ENCODE measurements at regions not wholly inside any gene's neighbourhood (a gene's known extent, or its start where the extent isn't known, plus 50 kb on each side); places are given as distances from the start of the nearest gene placed in this dataset.
A peak's percentile ranks its signal among the peaks of the same experiment; 100 is the strongest.

DNA sequence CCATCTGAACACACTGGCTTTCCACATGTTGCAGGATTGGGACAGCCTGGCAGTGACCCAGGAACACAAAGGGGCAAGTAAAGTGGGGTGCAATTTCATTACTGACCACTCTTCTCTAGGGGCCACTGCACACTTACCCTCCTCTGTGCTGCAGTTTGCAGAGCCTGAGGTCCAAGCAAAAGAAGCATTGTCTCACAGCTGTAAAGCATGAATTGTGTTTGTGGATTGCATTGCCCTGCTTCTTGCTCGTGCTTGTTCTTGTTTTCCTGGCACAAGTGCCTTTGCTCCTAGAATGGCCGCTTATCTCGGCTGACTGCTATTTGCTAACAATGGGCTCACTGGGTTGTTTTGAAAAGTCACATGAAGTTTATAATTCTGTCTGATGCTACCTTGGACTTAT is 209.1 kb upstream of the JADE1 start:
- DNase-seq: no peak

DNA sequence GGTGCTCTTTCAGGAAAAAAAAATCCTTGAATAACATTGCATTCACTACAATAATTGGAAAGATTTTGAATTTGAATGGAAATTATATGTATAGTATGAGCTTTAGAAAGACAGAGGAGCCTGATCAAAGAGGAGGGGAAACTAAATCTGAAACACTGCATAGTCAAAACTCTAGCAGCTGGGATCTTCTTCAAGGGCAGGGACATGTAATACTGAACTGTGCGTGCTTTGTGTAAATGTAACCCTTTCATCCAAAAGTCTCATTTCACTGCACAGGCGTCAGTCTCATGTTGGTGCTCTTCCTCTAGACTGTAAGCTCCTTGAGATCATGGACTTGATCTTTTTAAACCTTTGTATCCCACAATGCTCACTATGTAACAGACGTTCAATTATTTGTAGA is 212.0 kb upstream of the JADE1 start:
- no peak for DNase-seq

DNA sequence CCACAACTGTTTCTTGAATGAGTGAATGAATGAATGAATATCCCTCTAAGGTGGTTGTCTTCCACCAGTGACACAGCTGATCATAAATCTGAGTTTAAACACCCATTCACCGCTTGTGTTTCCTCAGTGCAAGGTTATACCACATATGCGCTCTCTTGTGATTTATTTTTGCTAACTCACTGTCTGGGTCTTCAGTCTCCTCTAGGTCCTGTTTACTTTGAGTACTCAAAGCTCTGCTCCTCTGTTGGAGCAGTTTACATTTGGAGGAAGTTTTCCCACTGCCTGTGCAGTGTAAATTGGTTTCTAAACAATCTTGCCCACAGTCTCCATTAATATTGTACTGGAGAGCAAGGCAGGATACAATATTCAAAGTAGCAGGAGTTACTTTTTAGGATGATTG is 212.6 kb upstream of the JADE1 start:
- no peak for DNase-seq

DNA sequence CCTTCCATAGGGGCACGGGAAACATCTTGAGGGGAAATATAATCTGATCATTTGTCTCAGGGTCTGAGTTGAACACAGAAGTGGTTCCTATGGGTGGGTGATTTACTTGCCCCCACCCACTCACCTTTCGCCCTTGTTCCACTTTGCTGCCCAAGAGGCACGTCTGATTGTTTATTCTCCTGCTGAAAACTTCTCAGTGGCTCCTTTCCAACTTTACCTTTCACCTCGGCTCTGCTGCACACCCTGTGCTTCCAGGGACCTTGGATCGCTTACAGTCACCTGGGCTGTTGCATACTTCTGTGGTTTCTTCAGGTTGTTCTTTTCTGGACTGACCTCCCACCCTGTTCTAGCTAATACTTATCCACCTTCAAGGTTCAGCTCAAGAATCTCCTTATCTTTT is 213.4 kb upstream of the JADE1 start:
- no peak for DNase-seq

GRCh38 chr4:128591482-128591881 is 218.0 kb upstream of the JADE1 start:
- DNase-seq: no peak

DNA sequence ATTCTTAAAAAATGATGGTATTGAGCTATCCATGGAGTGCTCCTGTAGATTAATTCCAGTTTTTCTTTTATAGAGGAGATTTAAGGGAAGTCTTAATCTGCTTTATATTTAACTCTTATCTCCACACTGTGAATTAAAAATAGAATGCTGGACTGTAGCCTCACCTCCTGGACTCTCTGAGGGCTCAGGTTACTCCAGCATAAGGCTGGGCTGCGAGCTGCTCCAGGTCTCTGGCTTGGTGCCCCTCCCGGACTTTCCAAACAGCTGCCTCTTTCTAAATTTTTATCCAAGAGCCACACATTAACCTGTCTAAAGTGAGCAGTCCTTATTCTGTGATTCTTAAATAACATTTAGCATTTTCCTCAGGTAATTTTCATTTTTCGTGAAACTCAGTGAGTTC is 218.7 kb upstream of the JADE1 start:
- DNase-seq: no peak

- DNase-seq: no peak
These were observed 219.3 kb upstream of the JADE1 start for GRCh38 chr4:128590034-128590740.

- DNase-seq: no peak
These were observed 220.0 kb upstream of the JADE1 start for GRCh38 chr4:128589384-128589965.

- DNase-seq: no peak
These were observed 222.1 kb upstream of the JADE1 start for GRCh38 chr4:128587382-128587781.

- DNase-seq: peak; percentile 54
These were observed 225.5 kb upstream of the JADE1 start for GRCh38 chr4:128583753-128584712.

DNA sequence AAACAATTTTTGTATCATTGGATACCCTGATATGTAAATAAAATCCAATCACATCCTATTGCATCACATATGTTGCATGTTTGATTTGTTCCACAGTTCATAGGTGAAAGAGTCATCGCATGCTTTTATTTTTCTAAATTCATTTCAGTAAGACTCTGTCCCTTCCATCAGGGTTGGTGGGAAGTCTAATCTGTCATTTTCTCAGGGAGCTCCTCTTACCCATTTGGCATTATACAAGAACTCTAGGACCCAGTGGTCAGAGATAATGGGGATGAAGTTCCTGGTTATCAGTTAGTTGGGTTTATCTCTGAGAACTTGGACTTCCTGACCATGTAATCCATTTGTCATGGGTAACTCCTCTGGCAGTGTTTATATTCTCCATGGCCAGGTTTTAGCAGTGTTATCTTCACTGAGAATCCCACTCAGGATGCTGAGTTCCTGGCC is 227.1 kb upstream of the JADE1 start:
- DNase-seq: peak; percentile 73

DNA sequence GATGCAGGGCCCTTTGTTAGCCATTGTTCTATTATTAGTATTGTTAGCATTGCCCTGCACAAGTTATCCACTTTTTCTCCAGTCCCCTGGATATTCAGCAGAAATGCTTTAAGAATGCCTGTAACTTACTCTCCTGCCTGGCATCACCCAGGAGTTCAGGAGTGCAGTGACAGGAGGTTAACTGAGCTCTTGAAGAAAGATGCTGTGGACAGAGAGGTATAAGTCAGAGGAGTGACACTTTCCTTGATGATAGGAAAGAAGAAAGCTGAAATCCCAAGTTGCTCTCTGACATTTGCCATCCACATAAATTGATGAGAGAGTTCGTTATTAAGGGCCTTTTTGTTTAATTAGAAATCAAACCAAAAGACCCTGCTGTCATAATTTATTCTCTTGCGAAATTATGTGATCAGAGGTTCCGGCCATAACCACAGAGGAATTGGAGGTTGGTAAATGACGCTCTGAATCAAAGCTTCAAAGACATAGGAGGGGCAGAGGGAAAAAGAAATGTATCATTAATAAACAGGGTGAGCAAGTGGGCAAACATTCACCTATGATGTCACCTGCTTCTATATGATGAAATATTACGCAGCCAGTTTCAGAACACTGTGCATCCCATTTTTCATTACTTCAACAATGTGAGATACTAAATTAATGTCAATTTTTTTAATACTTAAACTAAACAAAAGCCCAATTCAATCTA is 230.2 kb upstream of the JADE1 start:
- no peak for DNase-seq

DNA sequence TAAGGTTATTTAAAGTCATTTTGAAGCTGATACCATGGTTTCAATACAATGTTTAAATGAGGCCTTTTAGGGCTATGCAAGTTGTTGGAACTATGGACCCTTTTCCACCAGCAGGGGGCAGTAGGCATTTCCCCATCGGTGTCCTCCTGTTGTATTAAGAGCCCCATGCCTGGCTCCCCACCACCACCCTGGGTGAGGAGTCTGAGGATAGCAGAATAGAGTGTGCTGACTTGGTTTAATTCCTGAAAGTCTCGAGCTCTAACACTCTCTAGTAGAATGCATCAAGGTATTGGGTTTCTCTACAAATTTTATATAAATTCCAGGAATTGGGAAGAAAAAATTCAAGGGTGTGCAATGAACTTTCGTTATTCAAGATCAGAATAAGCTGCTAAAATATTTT is 234.8 kb upstream of the JADE1 start:
- peak; percentile 87 for DNase-seq

DNA sequence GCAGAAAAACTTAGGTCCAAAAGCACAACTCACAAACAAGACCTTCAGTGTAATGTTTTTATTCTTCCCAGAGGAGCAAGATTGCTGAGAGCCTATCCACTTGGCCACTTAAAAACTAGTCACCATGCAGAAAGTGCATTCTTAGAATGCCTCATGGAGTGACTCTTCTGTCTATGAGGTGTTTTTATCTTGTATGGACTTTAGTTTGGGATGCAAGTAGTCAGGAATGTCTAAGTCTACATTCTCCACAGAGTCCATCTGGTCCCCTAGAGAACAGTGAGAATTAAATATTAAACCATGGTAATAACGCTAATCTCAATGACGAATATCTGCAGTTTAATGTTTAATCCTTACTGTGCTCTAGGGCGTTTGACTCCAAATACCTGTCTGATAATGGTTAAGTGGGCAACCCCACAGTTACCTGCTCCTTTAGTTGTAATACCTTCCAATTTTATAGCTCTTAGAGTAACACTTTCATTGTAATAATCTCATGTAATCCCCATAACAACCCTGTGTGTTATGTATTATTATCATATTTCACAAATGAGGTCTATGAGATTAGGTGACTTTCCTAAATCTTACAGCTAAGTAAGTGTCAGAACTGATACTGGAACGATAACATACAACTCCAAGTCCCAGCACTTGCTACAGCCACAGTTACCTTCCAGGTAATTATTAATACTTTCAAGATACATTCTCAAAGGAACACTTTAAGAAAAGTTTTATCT is 235.6 kb upstream of the JADE1 start:
- no peak for DNase-seq

GRCh38 chr4:128572778-128573241 is 236.7 kb upstream of the JADE1 start:
- DNase-seq: no peak

GRCh38 chr4:128571747-128572146 is 237.8 kb upstream of the JADE1 start:
- no peak for DNase-seq

GRCh38 chr4:128570387-128570975 is 239.0 kb upstream of the JADE1 start:
- no peak for DNase-seq

- DNase-seq: no peak
These were observed 242.8 kb upstream of the JADE1 start for GRCh38 chr4:128566693-128567092.

DNA sequence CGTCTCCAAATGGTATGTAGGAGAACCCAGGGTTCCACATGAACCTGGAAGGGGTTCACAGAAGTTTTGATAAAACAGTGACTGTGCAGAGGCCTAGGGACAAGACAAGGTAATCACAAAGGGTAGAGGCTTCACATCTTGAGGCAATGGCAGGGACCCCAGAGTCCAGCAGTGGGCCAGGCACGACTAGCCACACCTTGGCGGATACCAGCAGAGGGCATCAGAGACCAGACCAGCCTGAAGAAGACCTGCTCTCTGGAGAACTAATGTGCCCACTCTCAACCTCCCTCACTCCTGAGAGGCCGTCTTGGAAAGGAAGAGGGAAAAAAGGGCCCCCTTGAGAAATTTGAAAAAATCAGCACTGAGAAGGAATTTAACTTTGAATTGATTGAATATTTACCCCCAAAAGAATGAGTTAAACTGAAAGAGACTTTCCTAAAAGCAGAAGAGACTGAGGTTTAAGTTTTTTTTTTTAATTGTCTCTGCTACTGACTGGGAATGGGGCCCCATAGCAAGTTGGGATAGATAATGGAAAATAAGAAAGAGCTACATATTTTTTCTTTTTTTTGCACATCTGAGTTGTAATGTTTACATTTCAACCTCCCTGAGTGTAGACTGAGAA is 243.8 kb upstream of the JADE1 start:
- DNase-seq: peak; percentile 75

- peak; percentile 23 for DNase-seq
These were observed 244.4 kb upstream of the JADE1 start for GRCh38 chr4:128565054-128565453.

- no peak for DNase-seq
These were observed 245.3 kb upstream of the JADE1 start for GRCh38 chr4:128564081-128564630.

All from hematopoietic multipotent progenitor cell treated with erythropoietin and hydrocortisone succinate and interleukin-3 and kit ligand, for 8 days (in vitro differentiated cells).